ENCODE measurements at regions not wholly inside any gene's neighbourhood (a gene's known extent, or its start where the extent isn't known, plus 50 kb on each side); places are given as distances from the start of the nearest gene placed in this dataset.

- POLR2A ChIA-PET = no interaction called here
- Mint-ChIP-seq H3K27me3 (peaks cover 0 to 5% (median 0%) of the 10 kb centered on the region in 5 donors), H3K36me3 (no peaks in the 10 kb centered on the region), H3K4me3 (no peak overlapping the region), H3K4me1 (peaks cover 0 to 1% (median 0%) of the 10 kb centered on the region in 7 donors), H3K9me3 (peaks cover 0 to 2% (median 0%) of the 10 kb centered on the region in 11 donors), H3K27ac (no peak overlapping the region)
- H3K9me3 ChIP-seq (ENCODE audit: control insufficient read depth in 2 of 3, low read length in 3 of 3) = no peaks in the 10 kb centered on the region
- no peak overlapping the region for H3K4me3 ChIP-seq (ENCODE audit: low read length)
- CTCF ChIA-PET = no interaction called here
- DNase-seq = no peak
- no peaks in the 10 kb centered on the region for H3K27me3 ChIP-seq (ENCODE audit: control insufficient read depth in 2 of 2, insufficient read depth in 2 of 2, low read length in 2 of 2)
- ATAC-seq = no peak
- intact Hi-C loops (cut with micrococcal nuclease) = no loop called here
- H3K36me3 ChIP-seq (ENCODE audit: control insufficient read depth in 2 of 3, insufficient read depth in 3 of 3, low read length in 3 of 3) = no peaks in the 10 kb centered on the region
- H3K27ac ChIP-seq (ENCODE audit: low read depth, low read length) = no peak overlapping the region
- no peaks in the 10 kb centered on the region for H3K4me1 ChIP-seq (ENCODE audit: control insufficient read depth in 2 of 2, insufficient read depth in 2 of 2, low read length in 2 of 2)
Observed at GRCh38 chr3:5310509-5310908, 123.0 kb downstream of the EDEM1 start.

- H3K27ac Mint-ChIP-seq = no peak overlapping the region
- CTCF ChIA-PET = no interaction called here
- POLR2A ChIA-PET = no interaction called here
Observed at GRCh38 chr3:5312290-5312689, 124.8 kb downstream of the EDEM1 start.

DNA sequence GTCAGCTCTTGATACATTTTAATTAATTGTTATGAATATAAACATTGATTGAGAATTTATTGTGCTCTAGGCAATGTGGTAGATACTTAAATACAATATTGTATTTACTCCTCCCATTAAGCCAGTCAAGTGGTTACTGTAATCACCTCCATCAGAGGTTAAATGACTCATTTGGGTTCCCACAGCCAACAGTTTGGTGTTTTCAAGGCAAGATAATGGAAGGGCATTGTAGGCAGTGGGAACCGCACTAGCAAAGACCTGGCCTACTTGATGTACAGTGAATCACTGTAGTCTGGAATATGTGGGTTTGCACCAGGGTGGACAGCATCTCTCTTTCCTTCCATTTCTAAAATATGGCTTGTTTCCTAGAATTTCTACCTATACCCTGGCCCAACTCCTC is 127.4 kb downstream of the EDEM1 start:
- H3K27ac Mint-ChIP-seq = no peak overlapping the region

More at GRCh38 chr3:5312290-5312689, 124.8 kb downstream of the EDEM1 start:
- Mint-ChIP-seq H3K9me3 (peaks cover 0 to 2% (median 0%) of the 10 kb centered on the region in 11 donors), H3K4me1 (peaks cover 0 to 1% (median 0%) of the 10 kb centered on the region in 7 donors), H3K27me3 (peaks cover 0 to 5% (median 0%) of the 10 kb centered on the region in 5 donors), H3K36me3 (no peaks in the 10 kb centered on the region), H3K4me3 (no peak overlapping the region)
- Histone ChIP-seq H3K27me3 (ENCODE audit: control insufficient read depth in 2 of 2, insufficient read depth in 2 of 2, low read length in 2 of 2) (no peaks in the 10 kb centered on the region), H3K27ac (ENCODE audit: low read depth, low read length) (no peak overlapping the region), H3K4me3 (ENCODE audit: low read length) (no peak overlapping the region), H3K4me1 (ENCODE audit: control insufficient read depth in 2 of 2, insufficient read depth in 2 of 2, low read length in 2 of 2) (no peaks in the 10 kb centered on the region), H3K36me3 (ENCODE audit: control insufficient read depth in 2 of 3, insufficient read depth in 3 of 3, low read length in 3 of 3) (no peaks in the 10 kb centered on the region), H3K9me3 (ENCODE audit: control insufficient read depth in 2 of 3, low read length in 3 of 3) (no peaks in the 10 kb centered on the region)
- DNase-seq (no peak), ATAC-seq (no peak)
- intact Hi-C loops (cut with micrococcal nuclease) = no loop called here

GRCh38 chr3:5317557-5317956 is 130.1 kb downstream of the EDEM1 start:
- H3K4me3 ChIP-seq (ENCODE audit: low read length) = no peak overlapping the region
- H3K27me3 ChIP-seq (ENCODE audit: control insufficient read depth in 2 of 2, insufficient read depth in 2 of 2, low read length in 2 of 2) = no peaks in the 10 kb centered on the region
- intact Hi-C loops (cut with micrococcal nuclease) = no loop called here
- no peak for DNase-seq
- Mint-ChIP-seq H3K9me3 (peaks cover 0 to 2% (median 0%) of the 10 kb centered on the region in 11 donors), H3K4me1 (peaks cover 0 to 1% (median 0%) of the 10 kb centered on the region in 7 donors), H3K27me3 (peaks cover 0 to 4% (median 0%) of the 10 kb centered on the region in 5 donors), H3K36me3 (no peaks in the 10 kb centered on the region), H3K4me3 (no peak overlapping the region), H3K27ac (no peak overlapping the region)
- no peaks in the 10 kb centered on the region for H3K36me3 ChIP-seq (ENCODE audit: control insufficient read depth in 2 of 3, insufficient read depth in 3 of 3, low read length in 3 of 3)
- ChIA-PET CTCF (no interaction called here), POLR2A (no interaction called here)
- H3K9me3 ChIP-seq (ENCODE audit: control insufficient read depth in 2 of 3, low read length in 3 of 3) = no peaks in the 10 kb centered on the region
- H3K4me1 ChIP-seq (ENCODE audit: control insufficient read depth in 2 of 2, insufficient read depth in 2 of 2, low read length in 2 of 2) = no peaks in the 10 kb centered on the region
- ATAC-seq = no peak
- no peak overlapping the region for H3K27ac ChIP-seq (ENCODE audit: low read depth, low read length)

More for the DNA sequence above, 127.4 kb downstream of the EDEM1 start:
- no peak for DNase-seq
- Mint-ChIP-seq H3K36me3 (no peaks in the 10 kb centered on the region), H3K9me3 (peaks cover 0 to 2% (median 0%) of the 10 kb centered on the region in 11 donors), H3K4me3 (no peak overlapping the region), H3K27me3 (peaks cover 0 to 4% (median 0%) of the 10 kb centered on the region in 5 donors), H3K4me1 (peaks cover 0 to 3% (median 0%) of the 10 kb centered on the region in 7 donors)
- H3K4me1 ChIP-seq (ENCODE audit: control insufficient read depth in 2 of 2, insufficient read depth in 2 of 2, low read length in 2 of 2) = no peaks in the 10 kb centered on the region
- no peaks in the 10 kb centered on the region for H3K27me3 ChIP-seq (ENCODE audit: control insufficient read depth in 2 of 2, insufficient read depth in 2 of 2, low read length in 2 of 2)
- ChIA-PET POLR2A (no interaction called here), CTCF (interaction anchor here (0.6 kb wide), 1 partner anchor 877 kb away, joined by 3 read pairs; no protein-coding TSS in a partner anchor)
- H3K36me3 ChIP-seq (ENCODE audit: control insufficient read depth in 2 of 3, insufficient read depth in 3 of 3, low read length in 3 of 3) = no peaks in the 10 kb centered on the region
- intact Hi-C loops (cut with micrococcal nuclease) = no loop called here
- H3K4me3 ChIP-seq (ENCODE audit: low read length) = no peak overlapping the region
- H3K27ac ChIP-seq (ENCODE audit: low read depth, low read length) = no peak overlapping the region
- no peaks in the 10 kb centered on the region for H3K9me3 ChIP-seq (ENCODE audit: control insufficient read depth in 2 of 3, low read length in 3 of 3)
- ATAC-seq = no peak

DNA sequence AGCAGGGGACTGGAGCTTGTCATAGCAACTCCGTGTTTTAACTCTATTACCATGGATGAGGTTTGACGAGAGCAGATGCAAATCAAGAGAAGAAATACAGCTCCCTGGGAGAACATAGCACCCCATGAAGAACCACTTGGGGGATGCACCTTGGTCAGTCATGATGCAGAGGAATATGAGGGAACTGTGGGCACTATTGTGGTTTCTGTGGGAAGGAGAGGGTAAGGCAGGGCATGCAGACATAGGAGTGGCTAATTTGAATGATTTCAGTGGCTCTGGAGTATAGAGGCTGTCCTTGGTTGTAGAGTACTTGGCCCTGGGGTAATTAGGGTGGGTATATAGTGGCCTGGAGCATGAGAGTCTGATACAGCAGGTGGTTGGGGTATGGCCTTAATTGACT is 131.9 kb downstream of the EDEM1 start:
- POLR2A ChIA-PET = no interaction called here
- H3K27ac ChIP-seq (ENCODE audit: low read depth, low read length) = no peak overlapping the region

DNA sequence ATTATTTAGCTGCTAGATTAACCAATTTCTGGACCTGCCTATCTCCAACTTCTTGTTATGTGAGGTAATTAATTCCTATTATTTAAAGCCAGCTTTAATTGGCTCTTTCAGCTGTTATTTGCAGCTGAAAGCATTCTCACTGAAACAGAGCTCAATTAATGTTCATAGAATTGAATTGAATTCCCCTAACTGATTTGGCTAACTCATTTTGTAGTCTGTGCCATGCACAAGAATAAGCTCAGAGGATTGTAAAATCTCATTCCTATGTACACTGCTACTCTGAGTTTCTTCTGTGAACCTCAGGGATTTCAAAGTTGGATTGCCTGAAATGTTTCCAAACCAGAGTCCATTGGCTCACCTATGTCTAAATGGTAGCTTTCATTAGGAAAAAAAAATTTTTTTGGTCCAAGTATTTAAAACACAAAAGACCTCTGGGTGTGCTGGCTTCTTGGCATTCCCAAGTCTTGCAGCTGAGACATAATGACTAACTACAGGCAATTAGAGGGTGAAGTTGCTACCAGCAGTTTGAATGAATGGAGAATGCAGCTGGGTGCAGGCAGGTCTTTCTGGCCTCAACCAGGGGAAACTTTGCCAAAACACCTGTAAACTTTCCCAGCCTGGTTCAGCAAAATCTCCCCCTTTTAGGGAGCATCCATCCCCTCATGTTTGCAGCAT is 134.3 kb downstream of the EDEM1 start:
- no peak for DNase-seq
- CTCF ChIA-PET = no interaction called here
- no peak overlapping the region for H3K4me3 Mint-ChIP-seq

More for the DNA sequence above, 131.9 kb downstream of the EDEM1 start:
- CTCF ChIA-PET = no interaction called here
- Mint-ChIP-seq H3K27ac (no peak overlapping the region), H3K4me1 (peaks cover 0 to 1% (median 0%) of the 10 kb centered on the region in 7 donors), H3K27me3 (peaks cover 0 to 5% (median 2%) of the 10 kb centered on the region in 5 donors), H3K9me3 (peaks cover 0 to 2% (median 0%) of the 10 kb centered on the region in 11 donors), H3K4me3 (no peak overlapping the region), H3K36me3 (no peaks in the 10 kb centered on the region)
- DNase-seq (no peak), ATAC-seq (no peak)
- no peak overlapping the region for H3K4me3 ChIP-seq (ENCODE audit: low read length)
- no peaks in the 10 kb centered on the region for H3K9me3 ChIP-seq (ENCODE audit: control insufficient read depth in 2 of 3, low read length in 3 of 3)
- no peaks in the 10 kb centered on the region for H3K4me1 ChIP-seq (ENCODE audit: control insufficient read depth in 2 of 2, insufficient read depth in 2 of 2, low read length in 2 of 2)
- intact Hi-C loops (cut with micrococcal nuclease) = no loop called here
- no peaks in the 10 kb centered on the region for H3K27me3 ChIP-seq (ENCODE audit: control insufficient read depth in 2 of 2, insufficient read depth in 2 of 2, low read length in 2 of 2)
- H3K36me3 ChIP-seq (ENCODE audit: control insufficient read depth in 2 of 3, insufficient read depth in 3 of 3, low read length in 3 of 3) = no peaks in the 10 kb centered on the region

DNA sequence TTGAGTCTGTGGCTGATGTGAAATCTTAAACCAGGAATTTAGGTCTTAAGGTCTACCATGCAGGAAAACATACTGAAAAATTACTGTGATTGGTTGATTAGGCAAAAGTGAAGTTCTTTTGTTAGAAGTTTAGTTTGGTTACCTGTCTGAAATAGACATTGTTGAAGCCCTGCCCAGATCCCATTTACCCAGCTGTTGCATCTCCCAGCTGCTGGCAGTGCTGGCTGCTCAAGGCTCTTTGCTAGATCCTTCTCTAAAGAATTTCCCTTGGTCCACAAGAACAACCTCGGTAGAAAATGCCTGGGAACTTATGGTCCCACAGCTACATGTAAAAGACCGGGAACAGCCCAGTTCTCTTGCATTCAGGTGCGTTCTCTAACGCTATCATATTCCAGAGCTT is 137.3 kb downstream of the EDEM1 start:
- Histone ChIP-seq H3K27me3 (ENCODE audit: control insufficient read depth in 2 of 2, insufficient read depth in 2 of 2, low read length in 2 of 2) (no peaks in the 10 kb centered on the region), H3K27ac (ENCODE audit: low read depth, low read length) (no peak overlapping the region), H3K9me3 (ENCODE audit: control insufficient read depth in 2 of 3, low read length in 3 of 3) (no peaks in the 10 kb centered on the region), H3K36me3 (ENCODE audit: control insufficient read depth in 2 of 3, insufficient read depth in 3 of 3, low read length in 3 of 3) (no peaks in the 10 kb centered on the region), H3K4me1 (ENCODE audit: control insufficient read depth in 2 of 2, insufficient read depth in 2 of 2, low read length in 2 of 2) (no peaks in the 10 kb centered on the region), H3K4me3 (ENCODE audit: low read length) (no peak overlapping the region)
- intact Hi-C loops (cut with micrococcal nuclease) = no loop called here
- H3K4me3 Mint-ChIP-seq = no peak overlapping the region
- peaks cover 0 to 2% (median 0%) of the 10 kb centered on the region in 7 donors for H3K4me1 Mint-ChIP-seq
- ChIA-PET POLR2A (no interaction called here), CTCF (no interaction called here)
- peaks cover 0 to 7% (median 3%) of the 10 kb centered on the region in 11 donors for H3K9me3 Mint-ChIP-seq
- no peak overlapping the region for H3K27ac Mint-ChIP-seq
- DNase-seq (no peak), ATAC-seq (no peak)
- H3K27me3 Mint-ChIP-seq = peaks cover 2 to 17% (median 6%) of the 10 kb centered on the region in 5 donors
- H3K36me3 Mint-ChIP-seq = no peaks in the 10 kb centered on the region

More for the DNA sequence above, 134.3 kb downstream of the EDEM1 start:
- no peak overlapping the region for H3K4me3 ChIP-seq (ENCODE audit: low read length)
- Mint-ChIP-seq H3K36me3 (no peaks in the 10 kb centered on the region), H3K27ac (no peak overlapping the region), H3K4me1 (peaks cover 0 to 1% (median 0%) of the 10 kb centered on the region in 7 donors), H3K9me3 (peaks cover 0 to 6% (median 2%) of the 10 kb centered on the region in 11 donors), H3K27me3 (peaks cover 0 to 11% (median 5%) of the 10 kb centered on the region in 5 donors)
- H3K9me3 ChIP-seq (ENCODE audit: control insufficient read depth in 2 of 3, low read length in 3 of 3) = no peaks in the 10 kb centered on the region
- no peaks in the 10 kb centered on the region for H3K4me1 ChIP-seq (ENCODE audit: control insufficient read depth in 2 of 2, insufficient read depth in 2 of 2, low read length in 2 of 2)
- POLR2A ChIA-PET = no interaction called here
- H3K36me3 ChIP-seq (ENCODE audit: control insufficient read depth in 2 of 3, insufficient read depth in 3 of 3, low read length in 3 of 3) = no peaks in the 10 kb centered on the region
- ATAC-seq = no peak
- no peak overlapping the region for H3K27ac ChIP-seq (ENCODE audit: low read depth, low read length)
- intact Hi-C loops (cut with micrococcal nuclease) = no loop called here
- H3K27me3 ChIP-seq (ENCODE audit: control insufficient read depth in 2 of 2, insufficient read depth in 2 of 2, low read length in 2 of 2) = no peaks in the 10 kb centered on the region

All from naive thymus-derived CD4-positive, alpha-beta T cell (primary cell).